H1 (cell line): ENCODE measurements at regions not wholly inside any gene's neighbourhood (a gene's known extent, or its start where the extent isn't known, plus 50 kb on each side); places are given as distances from the start of the nearest gene placed in this dataset.

Experiments
- CTCF ChIA-PET: fragments of 300-600 bp; sonication (Branson Sonifier 250); formaldehyde crosslinking; loops from one replicate; lab custom pipeline; 2021; ENCODE audit not compliant: partially characterized antibody; lab: Charles Lee
- POLR2A ChIA-PET: fragments of 300-600 bp; sonication (Branson Sonifier 250); formaldehyde crosslinking; loops from one replicate; lab custom pipeline; 2021; ENCODE audit warnings: inconsistent platforms; ENCODE audit not compliant: partially characterized antibody; lab: Charles Lee
- DNase-seq, 2 experiments: peaks; one replicate each; pipeline versions ENCODE4 v3.0.0 to v3.0.0-alpha.2; 2010 to 2022; ENCODE audit warnings: low spot score in 2 of 2, low read depth in 1 of 2, mixed read lengths in 1 of 2
- FAIRE-seq: peaks from 2 replicates; lab custom pipeline; 2011; peaks lifted over from hg19 to GRCh38; lab: Jason Lieb, UNC
- H2AFZ ChIP-seq: 2 replicates; pipeline ENCODE4 v1.8.1; 2012; ENCODE audit warnings: low read length, inconsistent platforms
- H2AK5ac ChIP-seq: 2 replicates; pipeline ENCODE4 v1.6.1; 2013; ENCODE audit warnings: low read depth, low read length
- H2BK120ac ChIP-seq: replicated peaks from 2 replicates; pipeline ENCODE3; 2013; ENCODE audit warnings: low read depth, low read length, inconsistent platforms
- H2BK12ac ChIP-seq: 2 replicates; pipeline ENCODE4 v1.6.1; 2013; ENCODE audit warnings: low read depth, low read length
- H2BK15ac ChIP-seq: 2 replicates; pipeline ENCODE4 v1.6.1; 2013; ENCODE audit warnings: low read length
- H2BK20ac ChIP-seq: 2 replicates; pipeline ENCODE4 v1.6.1; 2013; ENCODE audit warnings: low read length
- H2BK5ac ChIP-seq: 2 replicates; pipeline ENCODE4 v1.6.1; 2013; ENCODE audit warnings: low read depth, low read length
- H3K14ac ChIP-seq: 2 replicates; pipeline ENCODE4 v1.6.1; 2013; ENCODE audit warnings: inconsistent platforms; ENCODE audit not compliant: insufficient read length
- H3K18ac ChIP-seq: 2 replicates; pipeline ENCODE4 v1.6.1; 2013; ENCODE audit warnings: low read length; ENCODE audit errors: extremely low read depth
- H3K23ac ChIP-seq: 2 replicates; pipeline ENCODE4 v1.6.1; 2013; ENCODE audit warnings: inconsistent platforms; ENCODE audit not compliant: insufficient read length
- H3K23me2 ChIP-seq: 2 replicates; pipeline ENCODE4 v1.6.1; 2013; ENCODE audit warnings: low read depth, low read length
- H3K27ac ChIP-seq: 2 replicates; pipeline ENCODE4 v1.6.1; 2011; ENCODE audit warnings: low read depth, low read length, inconsistent platforms
- H3K27me3 ChIP-seq, 4 experiments: replicated peaks in 1 of 4; 1 replicate in 1 of 4; 2 replicates in 3 of 4; pipeline versions ENCODE4 v1.6.1 to v1.8.1; 2011 to 2013; ENCODE audit warnings: low read length in 3 of 4, mild to moderate bottlenecking in 3 of 4, inconsistent platforms in 2 of 4, mixed read lengths in 2 of 4, moderate library complexity in 1 of 4; ENCODE audit not compliant: control insufficient read depth in 3 of 4, insufficient read depth in 3 of 4; ENCODE audit errors: extremely low read depth in 1 of 4
- H3K36me3 ChIP-seq, 4 experiments: 2 replicates each; pipeline versions ENCODE4 v1.6.1 to v1.8.1; 2011 to 2013; ENCODE audit warnings: mild to moderate bottlenecking in 4 of 4, low read length in 3 of 4, moderate library complexity in 2 of 4, control low read depth in 1 of 4, inconsistent platforms in 1 of 4; ENCODE audit not compliant: insufficient read depth in 4 of 4, control insufficient read depth in 2 of 4
- H3K4ac ChIP-seq: replicated peaks from 2 replicates; pipeline ENCODE3; 2013; ENCODE audit warnings: low read length, low read depth, mixed read lengths, inconsistent platforms; ENCODE audit not compliant: insufficient read length
- H3K4me1 ChIP-seq, 4 experiments: replicated peaks in 1 of 4; 1 replicate in 1 of 4; 2 replicates in 3 of 4; pipeline versions ENCODE4 v1.6.1 to v1.8.1; 2011 to 2013; ENCODE audit warnings: low read length in 3 of 4, inconsistent platforms in 2 of 4, mixed read lengths in 1 of 4; ENCODE audit not compliant: insufficient read depth in 4 of 4, control insufficient read depth in 3 of 4
- H3K4me2 ChIP-seq, 2 experiments: 2 replicates each; pipeline versions ENCODE4 v1.6.1 to v1.8.1; 2011 to 2013; ENCODE audit warnings: low read depth in 2 of 2, low read length in 2 of 2, control low read depth in 1 of 2, inconsistent platforms in 1 of 2, mild to moderate bottlenecking in 1 of 2; ENCODE audit not compliant: insufficient read depth in 1 of 2
- H3K4me3 ChIP-seq, 4 experiments: fragments of 200-600, 300-600 bp in 1 of 4; sonication (generic), shearing (Covaris generic), sonication (Bioruptor Twin) in 1 of 4; 2 replicates each; pipeline versions ENCODE4 v1.5.1 to v1.8.1; 2011 to 2016; ENCODE audit warnings: low read length in 4 of 4, low read depth in 3 of 4, control low read depth in 2 of 4, inconsistent platforms in 2 of 4, mild to moderate bottlenecking in 2 of 4, mixed read lengths in 1 of 4, moderate library complexity in 1 of 4; ENCODE audit not compliant: insufficient read depth in 2 of 4; ENCODE audit errors: extremely low read depth in 1 of 4
- H3K56ac ChIP-seq: replicated peaks from 2 replicates; pipeline ENCODE3; 2013; ENCODE audit warnings: low read depth, mild to moderate bottlenecking, mixed read lengths, low read length, inconsistent platforms; ENCODE audit not compliant: insufficient read length
- H3K79me1 ChIP-seq: 2 replicates; pipeline ENCODE4 v1.6.1; 2013; ENCODE audit warnings: low read depth, low read length, control low read depth
- H3K79me2 ChIP-seq, 2 experiments: 2 replicates each; pipeline versions ENCODE4 v1.6.1 to v1.8.1; 2012 to 2013; ENCODE audit warnings: low read length in 2 of 2, mild to moderate bottlenecking in 2 of 2, inconsistent platforms in 1 of 2; ENCODE audit not compliant: insufficient read depth in 2 of 2, control insufficient read depth in 1 of 2
- H3K9ac ChIP-seq, 4 experiments: replicated peaks in 1 of 4; 1 replicate in 1 of 4; 2 replicates in 3 of 4; pipeline versions ENCODE4 v1.6.1 to v1.8.1; 2011 to 2013; ENCODE audit warnings: low read depth in 3 of 4, low read length in 3 of 4, control low read depth in 2 of 4, mild to moderate bottlenecking in 2 of 4, moderate library complexity in 2 of 4, inconsistent platforms in 1 of 4; ENCODE audit errors: extremely low read depth in 1 of 4
- H3K9me3 ChIP-seq, 2 experiments: 2 replicates each; pipeline versions ENCODE4 v1.6.1 to v1.8.1; 2012 to 2013; ENCODE audit warnings: mild to moderate bottlenecking in 2 of 2, moderate library complexity in 2 of 2, control low read depth in 1 of 2, inconsistent platforms in 1 of 2, low read depth in 1 of 2, low read length in 1 of 2, mixed read lengths in 1 of 2; ENCODE audit not compliant: insufficient read depth in 2 of 2
- H4K20me1 ChIP-seq, 2 experiments: replicated peaks in 1 of 2; 2 replicates each; pipeline versions ENCODE3 to v1.8.1; 2011 to 2013; ENCODE audit warnings: inconsistent platforms in 2 of 2, low read length in 2 of 2, mild to moderate bottlenecking in 1 of 2; ENCODE audit not compliant: insufficient read depth in 2 of 2, control insufficient read depth in 1 of 2
- H4K5ac ChIP-seq: 2 replicates; pipeline ENCODE4 v1.6.1; 2013; ENCODE audit warnings: low read length, low read depth, mixed read lengths, inconsistent platforms; ENCODE audit not compliant: insufficient read length
- H4K8ac ChIP-seq: 2 replicates; pipeline ENCODE4 v1.8.0; 2013; ENCODE audit warnings: mild to moderate bottlenecking, moderate library complexity, low read length, inconsistent platforms; ENCODE audit not compliant: insufficient read depth; ENCODE audit errors: extremely low read depth
- H4K91ac ChIP-seq: replicated peaks from 2 replicates; pipeline ENCODE3; 2013; ENCODE audit warnings: low read length, mixed read lengths, inconsistent platforms; ENCODE audit not compliant: insufficient read length
- BCL11A ChIP-seq, 2 experiments: IDR thresholded peaks; one replicate each; pipeline ENCODE4 v1.6.1; 2011; ENCODE audit warnings: low read depth in 2 of 2, low read length in 2 of 2, mild to moderate bottlenecking in 2 of 2
- CREB1 ChIP-seq: IDR thresholded peaks from 2 replicates; pipeline ENCODE4 v1.6.1; 2012; ENCODE audit warnings: inconsistent platforms
- EP300 ChIP-seq, 2 experiments: IDR thresholded peaks; 1 replicate in 1 of 2; 2 replicates in 1 of 2; pipeline ENCODE4 v1.6.1; 2011 to 2012; ENCODE audit warnings: low read depth in 2 of 2, low read length in 2 of 2, mild to moderate bottlenecking in 2 of 2, borderline replicate concordance in 1 of 2, inconsistent platforms in 1 of 2, moderate library complexity in 1 of 2
- FOSL1 ChIP-seq: IDR thresholded peaks from 2 replicates; pipeline ENCODE4 v1.6.1; 2011; ENCODE audit warnings: mild to moderate bottlenecking, low read depth, low read length, moderate library complexity; ENCODE audit not compliant: insufficient read depth
- KDM5A ChIP-seq: fragments of 200-600 bp; IDR thresholded peaks from 2 replicates; pipeline ENCODE4 v1.7.1; 2012; ENCODE audit warnings: mild to moderate bottlenecking, low read length, inconsistent platforms, mixed read lengths
- RFX5 ChIP-seq: IDR thresholded peaks from 2 replicates; pipeline ENCODE4 v1.6.1; 2011; ENCODE audit warnings: low read depth, low read length, improper control_type of control experiment, borderline replicate concordance
- SAP30 ChIP-seq: fragments of 300-600 bp; sonication (generic); IDR thresholded peaks from 2 replicates; pipeline ENCODE4 v1.7.1; 2012; ENCODE audit warnings: low read length, moderate library complexity, mild to moderate bottlenecking, inconsistent platforms; ENCODE audit not compliant: insufficient read depth, insufficient replicate concordance
- SIRT6 ChIP-seq: IDR thresholded peaks from one replicate; pipeline ENCODE4 v1.7.1; 2012; ENCODE audit warnings: low read length, inconsistent platforms
- SIX5 ChIP-seq: IDR thresholded peaks from 2 replicates; pipeline ENCODE4 v1.6.1; 2011; ENCODE audit warnings: mild to moderate bottlenecking, low read depth, low read length
- TF ChIP-seq, protein P1 (sequence below): IDR thresholded peaks from 2 replicates; pipeline ENCODE4 v1.6.1; 2012; ENCODE audit warnings: low read length, inconsistent platforms
- TF ChIP-seq, protein P2 (sequence below): IDR thresholded peaks from 2 replicates; pipeline ENCODE4 v1.6.1; 2011; ENCODE audit warnings: low read depth, mild to moderate bottlenecking, low read length; ENCODE audit not compliant: insufficient read depth
- TF ChIP-seq, protein P3 (sequence below): IDR thresholded peaks from 2 replicates; pipeline ENCODE4 v1.6.1; 2011; ENCODE audit warnings: low read length, improper control_type of control experiment

DNA sequence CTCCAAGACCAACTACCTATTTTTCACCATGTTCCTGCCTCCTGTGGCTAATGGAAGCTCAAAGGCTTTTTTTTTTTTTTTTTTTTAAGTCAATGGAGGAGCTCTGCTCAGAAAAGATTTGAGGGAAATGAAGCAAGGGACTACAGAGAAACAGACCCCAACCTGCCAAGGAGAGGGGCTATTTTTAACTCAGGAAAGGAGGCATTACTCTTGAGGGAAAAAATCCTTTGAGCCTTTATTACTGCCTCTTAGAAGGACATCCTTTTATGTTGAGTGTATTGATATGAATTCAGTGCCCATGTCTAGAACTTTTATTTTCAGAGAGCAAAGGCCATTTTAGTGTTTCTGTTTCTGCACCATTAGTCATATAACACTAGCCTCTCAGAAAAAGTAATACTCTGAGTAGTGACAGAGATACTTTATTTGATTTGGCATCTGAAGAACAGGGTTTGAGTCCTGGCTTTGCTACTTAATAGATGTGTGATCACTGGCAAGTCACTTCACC is 68.1 kb upstream of the PCDH8 start:
- no peak overlapping the region for H2BK12ac ChIP-seq
- H3K23me2 ChIP-seq = no peaks in the 10 kb centered on the region
- H4K5ac ChIP-seq = no peak overlapping the region
- H2AK5ac ChIP-seq = no peak overlapping the region
- no peaks in the 10 kb centered on the region for H3K4me1 ChIP-seq
- no peak overlapping the region for H2BK120ac ChIP-seq
- no peak overlapping the region for H2BK15ac ChIP-seq
- H3K79me2 ChIP-seq = no peaks in the 10 kb centered on the region
- CTCF ChIA-PET = interaction anchor here (0.9 to 2.7 kb wide), 6 partner anchors 19 to 235 kb away, joined by 3 to 11 read pairs (median 5); no protein-coding TSS in a partner anchor
- no peak overlapping the region for H3K23ac ChIP-seq
- H3K4me3 ChIP-seq = no peak overlapping the region
- no peak overlapping the region for H3K9ac ChIP-seq
- H3K56ac ChIP-seq = no peak overlapping the region
- POLR2A ChIA-PET = no interaction called here
- H2AFZ ChIP-seq = no peak overlapping the region
- H4K8ac ChIP-seq = no peak overlapping the region
- H4K20me1 ChIP-seq = no peaks in the 10 kb centered on the region
- no peak overlapping the region for H3K14ac ChIP-seq
- no peaks in the 10 kb centered on the region for H3K36me3 ChIP-seq
- no peak overlapping the region for H2BK5ac ChIP-seq
- no peak overlapping the region for H3K4me2 ChIP-seq
- H3K79me1 ChIP-seq = no peaks in the 10 kb centered on the region
- FAIRE-seq (no peak), DNase-seq (no peak)
- H4K91ac ChIP-seq = no peak overlapping the region
- H2BK20ac ChIP-seq = no peak overlapping the region
- no peak overlapping the region for H3K4ac ChIP-seq
- H3K27me3 ChIP-seq = no peaks in the 10 kb centered on the region
- H3K18ac ChIP-seq = no peak overlapping the region
- no peaks in the 10 kb centered on the region for H3K9me3 ChIP-seq
- H3K27ac ChIP-seq = no peak overlapping the region
- TF ChIP-seq KDM5A (no peak), SAP30 (no peak), FOSL1 (no peak), EP300 (IDR thresholded peaks at IDR 0.05; ENCODE audit: borderline replicate concordance in 1 of 2, low read depth in 2 of 2, low read length in 2 of 2) (no peak), BCL11A (IDR thresholded peaks at IDR 0.05; ENCODE audit: low read depth in 2 of 2, low read length in 2 of 2) (no peak), RFX5 (no peak), SIX5 (no peak), CREB1 (no peak), SIRT6 (no peak)
- TF ChIP-seq, protein P1, sequence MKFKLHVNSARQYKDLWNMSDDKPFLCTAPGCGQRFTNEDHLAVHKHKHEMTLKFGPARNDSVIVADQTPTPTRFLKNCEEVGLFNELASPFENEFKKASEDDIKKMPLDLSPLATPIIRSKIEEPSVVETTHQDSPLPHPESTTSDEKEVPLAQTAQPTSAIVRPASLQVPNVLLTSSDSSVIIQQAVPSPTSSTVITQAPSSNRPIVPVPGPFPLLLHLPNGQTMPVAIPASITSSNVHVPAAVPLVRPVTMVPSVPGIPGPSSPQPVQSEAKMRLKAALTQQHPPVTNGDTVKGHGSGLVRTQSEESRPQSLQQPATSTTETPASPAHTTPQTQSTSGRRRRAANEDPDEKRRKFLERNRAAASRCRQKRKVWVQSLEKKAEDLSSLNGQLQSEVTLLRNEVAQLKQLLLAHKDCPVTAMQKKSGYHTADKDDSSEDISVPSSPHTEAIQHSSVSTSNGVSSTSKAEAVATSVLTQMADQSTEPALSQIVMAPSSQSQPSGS = no peak
- TF ChIP-seq, protein P2, sequence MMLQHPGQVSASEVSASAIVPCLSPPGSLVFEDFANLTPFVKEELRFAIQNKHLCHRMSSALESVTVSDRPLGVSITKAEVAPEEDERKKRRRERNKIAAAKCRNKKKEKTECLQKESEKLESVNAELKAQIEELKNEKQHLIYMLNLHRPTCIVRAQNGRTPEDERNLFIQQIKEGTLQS = no peak
- TF ChIP-seq, protein P3, sequence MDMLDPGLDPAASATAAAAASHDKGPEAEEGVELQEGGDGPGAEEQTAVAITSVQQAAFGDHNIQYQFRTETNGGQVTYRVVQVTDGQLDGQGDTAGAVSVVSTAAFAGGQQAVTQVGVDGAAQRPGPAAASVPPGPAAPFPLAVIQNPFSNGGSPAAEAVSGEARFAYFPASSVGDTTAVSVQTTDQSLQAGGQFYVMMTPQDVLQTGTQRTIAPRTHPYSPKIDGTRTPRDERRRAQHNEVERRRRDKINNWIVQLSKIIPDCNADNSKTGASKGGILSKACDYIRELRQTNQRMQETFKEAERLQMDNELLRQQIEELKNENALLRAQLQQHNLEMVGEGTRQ = no peak
